Dermis blood vessel endothelial cell (primary cell): ENCODE measurements at regions not wholly inside any gene's neighbourhood (a gene's known extent, or its start where the extent isn't known, plus 50 kb on each side); places are given as distances from the start of the nearest gene placed in this dataset.

Experiments
- DNase-seq: peaks from one replicate; pipeline ENCODE4 v3.0.0; 2010

GRCh38 chr1:220983877-220984635 lies 104.8 kb downstream of the HLX start:
- no peak for DNase-seq

GRCh38 chr1:220990427-220991339 lies 111.4 kb downstream of the HLX start:
- DNase-seq, result peak; percentile 81

- no peak for DNase-seq
Observed at GRCh38 chr1:220991506-220991905, 112.3 kb downstream of the HLX start.

GRCh38 chr1:220991959-220992704 lies 112.9 kb downstream of the HLX start:
- DNase-seq, result no peak

GRCh38 chr1:220992705-220993052 lies 113.4 kb downstream of the HLX start:
- no peak for DNase-seq

- DNase-seq, result no peak
Observed at GRCh38 chr1:220994671-220995070, 115.4 kb downstream of the HLX start.

- no peak for DNase-seq
Observed at GRCh38 chr1:220997791-220998190, 118.5 kb downstream of the HLX start.

- peak; percentile 72 for DNase-seq
Observed at GRCh38 chr1:220999872-221000863, 120.9 kb downstream of the HLX start.

GRCh38 chr1:221001167-221001566 lies 121.9 kb downstream of the HLX start:
- no peak for DNase-seq

GRCh38 chr1:221002601-221003000 lies 123.4 kb downstream of the HLX start:
- no peak for DNase-seq

- DNase-seq, result no peak
Observed at GRCh38 chr1:221011145-221011544, 131.9 kb downstream of the HLX start.

- DNase-seq, result no peak
Observed at GRCh38 chr1:221012120-221012519, 132.9 kb downstream of the HLX start.

- no peak for DNase-seq
Observed at GRCh38 chr1:221013691-221014660, 134.7 kb downstream of the HLX start.

- DNase-seq, result no peak
Observed at GRCh38 chr1:221015159-221015790, 136.0 kb downstream of the HLX start.

- no peak for DNase-seq
Observed at GRCh38 chr1:221016751-221017150, 137.5 kb downstream of the HLX start.

- no peak for DNase-seq
Observed at GRCh38 chr1:221018414-221018813, 139.2 kb downstream of the HLX start.

GRCh38 chr1:221022331-221022730 lies 143.1 kb downstream of the HLX start:
- no peak for DNase-seq

- DNase-seq, result no peak
Observed at GRCh38 chr1:221023482-221023881, 144.2 kb downstream of the HLX start.

GRCh38 chr1:221025501-221025900 lies 146.3 kb downstream of the HLX start:
- DNase-seq, result no peak

GRCh38 chr1:221025956-221026355 lies 146.7 kb downstream of the HLX start:
- peak; percentile 37 for DNase-seq
